Upper lobe of left lung (tissue), 6 donors: ENCODE measurements at regions not wholly inside any gene's neighbourhood (a gene's known extent, or its start where the extent isn't known, plus 50 kb on each side); places are given as distances from the start of the nearest gene placed in this dataset.

Experiments
- ATAC-seq, 2 donors: fragments of 200-7000 bp; cut with Tn5 transposase; one replicate each; pipeline ENCODE4 v1.9.1; 2022; ENCODE audit warnings: mild to moderate bottlenecking in 2 of 2, moderate library complexity in 2 of 2; ENCODE audit not compliant: low FRiP score in 2 of 2
- DNase-seq, 2 donors: peaks; one replicate each; pipeline ENCODE4 v3.0.0-alpha.2; 2019 to 2020
- H3K27ac ChIP-seq, 4 donors: fragments of 200-600 bp; sonication (generic); one replicate each; pipeline ENCODE4 v1.5.1; 2016 to 2019
- H3K27me3 ChIP-seq, 4 donors: fragments of 200-600 bp; sonication (generic); one replicate each; pipeline ENCODE4 v1.5.1; 2017 to 2019
- H3K36me3 ChIP-seq, 4 donors: fragments of 200-600 bp; sonication (generic); one replicate each; pipeline ENCODE4 v1.5.1; 2016 to 2019
- H3K4me1 ChIP-seq, 4 donors: fragments of 200-600 bp; sonication (generic); one replicate each; pipeline ENCODE4 v1.5.1; 2018 to 2019
- H3K4me3 ChIP-seq, 4 donors: fragments of 200-600 bp; sonication (generic); one replicate each; pipeline ENCODE4 v1.5.1; 2017 to 2019; ENCODE audit warnings: mild to moderate bottlenecking in 2 of 4, moderate library complexity in 1 of 4
- H3K9me3 ChIP-seq, 4 donors: fragments of 200-600 bp; sonication (generic); one replicate each; pipeline ENCODE4 v1.5.1; 2018 to 2019
- EP300 ChIP-seq, 4 donors: sonication (generic); formaldehyde crosslinking; IDR thresholded peaks; one replicate each; pipeline ENCODE4 v1.5.1; 2017; ENCODE audit warnings: antibody characterized with exemption in 4 of 4, control low read depth in 2 of 4
- POLR2A ChIP-seq, 4 donors: fragments of 450-650 bp; IDR thresholded peaks; one replicate each; pipeline ENCODE4 v1.5.1; 2016 to 2017; ENCODE audit warnings: antibody characterized with exemption in 4 of 4, mild to moderate bottlenecking in 2 of 4
- POLR2AphosphoS5 ChIP-seq, 2 donors: sonication (generic); formaldehyde crosslinking; IDR thresholded peaks; one replicate each; pipeline ENCODE4 v1.5.1; 2017; ENCODE audit warnings: antibody characterized with exemption in 2 of 2
- WGBS, 2 donors: methylation state at CpG; one replicate each; pipeline ENCODE4 v1.1.5; 2017 to 2018; 5-methylcytosine and 5-hydroxymethylcytosine counted together
- TF ChIP-seq, protein P1 (sequence below), 6 experiments: fragments of 450-650 bp in 4 of 6; fragments of 200-600 bp in 2 of 6; sonication (generic) in 2 of 6; IDR thresholded peaks; one replicate each; pipeline ENCODE4 v1.5.1; 2016 to 2019; ENCODE audit warnings: antibody characterized with exemption in 6 of 6
- donor health status: DM: no; HTN: no; CAD: no; lungs with moderate emphysema.
- donor health status: DM: no; HTN: yes; CAD: no; lungs with severe emphysema.

DNA sequence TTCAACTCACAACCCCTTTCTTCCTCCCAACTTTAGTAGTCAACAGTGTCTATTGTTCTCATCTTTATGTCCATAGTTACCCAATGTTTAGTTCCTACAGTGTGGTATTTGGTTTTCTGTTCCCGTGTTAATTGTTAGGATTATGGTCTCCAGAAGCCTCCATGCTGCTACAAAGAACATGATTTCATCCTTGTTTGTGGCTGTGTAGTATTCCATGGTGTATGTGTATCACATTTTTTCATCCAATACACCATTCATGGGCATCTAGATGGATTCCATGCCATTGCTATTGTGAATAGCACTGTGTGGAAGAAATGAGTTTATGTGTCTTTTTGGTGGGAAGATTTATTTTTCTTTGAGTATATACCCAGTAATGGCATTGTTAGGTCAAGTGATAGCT lies 420.3 kb downstream of the XYLT1 start:
- Histone ChIP-seq H3K4me1 (no peaks in the 10 kb centered on the region), H3K9me3 (peaks cover 0 to 2% (median 0%) of the 10 kb centered on the region in 4 donors), H3K27ac (no peak overlapping the region), H3K36me3 (no peaks in the 10 kb centered on the region), H3K27me3 (no peaks in the 10 kb centered on the region), H3K4me3 (no peak overlapping the region)
- DNase-seq: no peak
- ATAC-seq: no peak
- TF ChIP-seq, protein P1, sequence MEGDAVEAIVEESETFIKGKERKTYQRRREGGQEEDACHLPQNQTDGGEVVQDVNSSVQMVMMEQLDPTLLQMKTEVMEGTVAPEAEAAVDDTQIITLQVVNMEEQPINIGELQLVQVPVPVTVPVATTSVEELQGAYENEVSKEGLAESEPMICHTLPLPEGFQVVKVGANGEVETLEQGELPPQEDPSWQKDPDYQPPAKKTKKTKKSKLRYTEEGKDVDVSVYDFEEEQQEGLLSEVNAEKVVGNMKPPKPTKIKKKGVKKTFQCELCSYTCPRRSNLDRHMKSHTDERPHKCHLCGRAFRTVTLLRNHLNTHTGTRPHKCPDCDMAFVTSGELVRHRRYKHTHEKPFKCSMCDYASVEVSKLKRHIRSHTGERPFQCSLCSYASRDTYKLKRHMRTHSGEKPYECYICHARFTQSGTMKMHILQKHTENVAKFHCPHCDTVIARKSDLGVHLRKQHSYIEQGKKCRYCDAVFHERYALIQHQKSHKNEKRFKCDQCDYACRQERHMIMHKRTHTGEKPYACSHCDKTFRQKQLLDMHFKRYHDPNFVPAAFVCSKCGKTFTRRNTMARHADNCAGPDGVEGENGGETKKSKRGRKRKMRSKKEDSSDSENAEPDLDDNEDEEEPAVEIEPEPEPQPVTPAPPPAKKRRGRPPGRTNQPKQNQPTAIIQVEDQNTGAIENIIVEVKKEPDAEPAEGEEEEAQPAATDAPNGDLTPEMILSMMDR (IDR thresholded peaks at IDR 0.05): no peak
- TF ChIP-seq POLR2AphosphoS5 (IDR thresholded peaks at IDR 0.05) (no peak), POLR2A (IDR thresholded peaks at IDR 0.05) (no peak), EP300 (IDR thresholded peaks at IDR 0.05) (no peak)
- 76 to 81% methylated on average over 1 of the region's 1 CpG for WGBS, 2 donors
